ENCODE measurements at regions not wholly inside any gene's neighbourhood (a gene's known extent, or its start where the extent isn't known, plus 50 kb on each side); places are given as distances from the start of the nearest gene placed in this dataset.

DNA sequence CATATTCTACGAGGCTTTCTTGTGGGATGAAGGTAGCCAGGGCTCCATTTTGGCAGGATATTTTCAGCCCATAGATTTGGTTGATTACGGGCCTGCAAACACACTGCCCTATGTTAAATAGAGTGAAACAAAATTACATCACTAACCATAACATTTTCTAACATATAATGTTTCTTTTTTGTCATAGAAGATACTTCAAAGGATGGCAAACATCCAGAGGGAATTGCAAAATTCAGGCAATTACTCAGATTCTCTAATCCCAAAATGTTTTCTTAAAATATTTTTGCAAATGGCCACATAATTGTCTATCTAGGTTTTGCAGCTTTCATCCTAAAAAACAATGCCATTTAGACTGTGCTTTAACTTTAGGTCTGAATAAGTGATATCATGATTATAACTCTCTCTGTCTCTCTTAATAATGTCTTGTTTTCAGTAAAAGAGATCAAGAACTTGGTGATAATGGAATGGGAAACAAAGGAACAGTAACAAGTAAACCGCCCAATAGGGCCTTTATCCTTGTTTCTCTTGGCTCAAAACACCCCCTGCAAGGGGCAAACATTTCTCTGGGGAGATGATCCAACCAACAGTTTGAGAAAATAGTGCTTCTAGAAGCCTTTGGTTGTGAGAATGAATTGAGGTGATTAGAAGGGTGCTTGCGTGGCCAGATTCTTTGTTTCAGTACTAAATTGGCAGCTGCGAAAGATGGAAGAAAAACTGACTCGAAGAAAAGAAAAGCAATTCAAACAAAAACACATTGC lies 54.4 kb upstream of the BTG1 start:
- Histone ChIP-seq H3K36me3 (ENCODE audit: control insufficient read depth in 2 of 2, insufficient read depth in 2 of 2, low read length in 1 of 2) (no peaks in the 10 kb centered on the region), H3K4me2 (ENCODE audit: control insufficient read depth, insufficient read depth) (no peak overlapping the region), H3K27ac (ENCODE audit: control insufficient read depth, insufficient read depth) (no peak overlapping the region), H3K27me3 (replicated peaks in 1 of 2; ENCODE audit: control insufficient read depth in 2 of 2, insufficient read depth in 2 of 2, low read length in 1 of 2) (no peaks in the 10 kb centered on the region), H3K9ac (ENCODE audit: control insufficient read depth, insufficient read depth, low read length) (no peak overlapping the region), H3K4me1 (ENCODE audit: control insufficient read depth, insufficient read depth, low read length) (no peaks in the 10 kb centered on the region), H3K4me3 (no peak overlapping the region), H4K20me1 (ENCODE audit: control insufficient read depth, insufficient read depth) (no peaks in the 10 kb centered on the region), H3K9me3 (replicated peaks; ENCODE audit: control insufficient read depth, insufficient read depth, low read length) (peaks cover 3% of the 10 kb centered on the region; the same call in 2 of the 3 replicates), H3K79me2 (ENCODE audit: control insufficient read depth, insufficient read depth, low read length) (no peaks in the 10 kb centered on the region), H2AFZ (ENCODE audit: control insufficient read depth, low read depth, low read length) (no peak overlapping the region)
- ChIA-PET CTCF (no interaction called here), RAD21 (ENCODE audit: unreplicated experiment) (interaction anchor here (0.5 to 1.1 kb wide), 2 partner anchors 28 to 314 kb away, joined by 3 read pairs; no protein-coding TSS in a partner anchor), POLR2A (no interaction called here), SMC1A (ENCODE audit: uncharacterized antibody, unreplicated experiment) (interaction anchor here (1.4 to 2.0 kb wide), 3 partner anchors 9 to 54 kb away, joined by 3 to 8 read pairs (median 3); partner anchors contain the start of gene BTG1)
- no peak for FAIRE-seq
- 85% methylated on average over 6 of the region's 6 CpGs for WGBS (ENCODE audit: insufficient coverage, insufficient replicate concordance, low lambda C conversion rate, missing lambda C conversion rate)
- TF ChIP-seq SMAD1 (IDR thresholded peaks at IDR 0.05; ENCODE audit: low read depth, partially characterized antibody): no peak
- TF ChIP-seq, protein P1, sequence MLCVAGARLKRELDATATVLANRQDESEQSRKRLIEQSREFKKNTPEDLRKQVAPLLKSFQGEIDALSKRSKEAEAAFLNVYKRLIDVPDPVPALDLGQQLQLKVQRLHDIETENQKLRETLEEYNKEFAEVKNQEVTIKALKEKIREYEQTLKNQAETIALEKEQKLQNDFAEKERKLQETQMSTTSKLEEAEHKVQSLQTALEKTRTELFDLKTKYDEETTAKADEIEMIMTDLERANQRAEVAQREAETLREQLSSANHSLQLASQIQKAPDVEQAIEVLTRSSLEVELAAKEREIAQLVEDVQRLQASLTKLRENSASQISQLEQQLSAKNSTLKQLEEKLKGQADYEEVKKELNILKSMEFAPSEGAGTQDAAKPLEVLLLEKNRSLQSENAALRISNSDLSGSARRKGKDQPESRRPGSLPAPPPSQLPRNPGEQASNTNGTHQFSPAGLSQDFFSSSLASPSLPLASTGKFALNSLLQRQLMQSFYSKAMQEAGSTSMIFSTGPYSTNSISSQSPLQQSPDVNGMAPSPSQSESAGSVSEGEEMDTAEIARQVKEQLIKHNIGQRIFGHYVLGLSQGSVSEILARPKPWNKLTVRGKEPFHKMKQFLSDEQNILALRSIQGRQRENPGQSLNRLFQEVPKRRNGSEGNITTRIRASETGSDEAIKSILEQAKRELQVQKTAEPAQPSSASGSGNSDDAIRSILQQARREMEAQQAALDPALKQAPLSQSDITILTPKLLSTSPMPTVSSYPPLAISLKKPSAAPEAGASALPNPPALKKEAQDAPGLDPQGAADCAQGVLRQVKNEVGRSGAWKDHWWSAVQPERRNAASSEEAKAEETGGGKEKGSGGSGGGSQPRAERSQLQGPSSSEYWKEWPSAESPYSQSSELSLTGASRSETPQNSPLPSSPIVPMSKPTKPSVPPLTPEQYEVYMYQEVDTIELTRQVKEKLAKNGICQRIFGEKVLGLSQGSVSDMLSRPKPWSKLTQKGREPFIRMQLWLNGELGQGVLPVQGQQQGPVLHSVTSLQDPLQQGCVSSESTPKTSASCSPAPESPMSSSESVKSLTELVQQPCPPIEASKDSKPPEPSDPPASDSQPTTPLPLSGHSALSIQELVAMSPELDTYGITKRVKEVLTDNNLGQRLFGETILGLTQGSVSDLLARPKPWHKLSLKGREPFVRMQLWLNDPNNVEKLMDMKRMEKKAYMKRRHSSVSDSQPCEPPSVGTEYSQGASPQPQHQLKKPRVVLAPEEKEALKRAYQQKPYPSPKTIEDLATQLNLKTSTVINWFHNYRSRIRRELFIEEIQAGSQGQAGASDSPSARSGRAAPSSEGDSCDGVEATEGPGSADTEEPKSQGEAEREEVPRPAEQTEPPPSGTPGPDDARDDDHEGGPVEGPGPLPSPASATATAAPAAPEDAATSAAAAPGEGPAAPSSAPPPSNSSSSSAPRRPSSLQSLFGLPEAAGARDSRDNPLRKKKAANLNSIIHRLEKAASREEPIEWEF (IDR thresholded peaks at IDR 0.05; ENCODE audit: insufficient replicate concordance, low read depth, low read length): no peak
- TF ChIP-seq CBX5 (IDR thresholded peaks at IDR 0.05; ENCODE audit: low read depth): no peak
- TF ChIP-seq, protein P2, sequence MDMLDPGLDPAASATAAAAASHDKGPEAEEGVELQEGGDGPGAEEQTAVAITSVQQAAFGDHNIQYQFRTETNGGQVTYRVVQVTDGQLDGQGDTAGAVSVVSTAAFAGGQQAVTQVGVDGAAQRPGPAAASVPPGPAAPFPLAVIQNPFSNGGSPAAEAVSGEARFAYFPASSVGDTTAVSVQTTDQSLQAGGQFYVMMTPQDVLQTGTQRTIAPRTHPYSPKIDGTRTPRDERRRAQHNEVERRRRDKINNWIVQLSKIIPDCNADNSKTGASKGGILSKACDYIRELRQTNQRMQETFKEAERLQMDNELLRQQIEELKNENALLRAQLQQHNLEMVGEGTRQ (IDR thresholded peaks at IDR 0.05; ENCODE audit: borderline replicate concordance, low read depth, low read length): no peak
- TF ChIP-seq PAX5 (IDR thresholded peaks at IDR 0.05; ENCODE audit: borderline replicate concordance, low read depth, low read length): no peak
- no peak for TF ChIP-seq MEF2A (IDR thresholded peaks at IDR 0.05; ENCODE audit: insufficient read depth, low read depth, low read length)
- TF ChIP-seq EED (IDR thresholded peaks at IDR 0.05; ENCODE audit: low read depth): no peak
- TF ChIP-seq HCFC1 (IDR thresholded peaks at IDR 0.05; ENCODE audit: low read length): no peak
- no peak for ATAC-seq
- no TSS peak for BruUV-seq (replicated peaks)
- intact Hi-C loops (cut with micrococcal nuclease; ENCODE audit: unreplicated experiment): no loop called here
- in situ Hi-C loops (cut with MboI): no loop called here
- no peak for DNase-seq (ENCODE audit: low read depth, low spot score)

All from GM12878 (cell line).